H1 (cell line): ENCODE measurements at regions not wholly inside any gene's neighbourhood (a gene's known extent, or its start where the extent isn't known, plus 50 kb on each side); places are given as distances from the start of the nearest gene placed in this dataset.

Experiments used
- CTCF ChIA-PET: fragments of 300-600 bp; sonication (Branson Sonifier 250); formaldehyde crosslinking; loops from one replicate; lab custom pipeline; 2021; ENCODE audit not compliant: partially characterized antibody; lab: Charles Lee
- POLR2A ChIA-PET: fragments of 300-600 bp; sonication (Branson Sonifier 250); formaldehyde crosslinking; loops from one replicate; lab custom pipeline; 2021; ENCODE audit warnings: inconsistent platforms; ENCODE audit not compliant: partially characterized antibody; lab: Charles Lee
- DNase-seq, 2 experiments: peaks; one replicate each; pipeline versions ENCODE4 v3.0.0 to v3.0.0-alpha.2; 2010 to 2022; ENCODE audit warnings: low spot score in 2 of 2, low read depth in 1 of 2, mixed read lengths in 1 of 2
- FAIRE-seq: peaks from 2 replicates; lab custom pipeline; 2011; peaks lifted over from hg19 to GRCh38; lab: Jason Lieb, UNC
- H2AFZ ChIP-seq: 2 replicates; pipeline ENCODE4 v1.8.1; 2012; ENCODE audit warnings: low read length, inconsistent platforms
- H2AK5ac ChIP-seq: 2 replicates; pipeline ENCODE4 v1.6.1; 2013; ENCODE audit warnings: low read depth, low read length
- H2BK120ac ChIP-seq: replicated peaks from 2 replicates; pipeline ENCODE3; 2013; ENCODE audit warnings: low read depth, low read length, inconsistent platforms
- H2BK12ac ChIP-seq: 2 replicates; pipeline ENCODE4 v1.6.1; 2013; ENCODE audit warnings: low read depth, low read length
- H2BK15ac ChIP-seq: 2 replicates; pipeline ENCODE4 v1.6.1; 2013; ENCODE audit warnings: low read length
- H2BK20ac ChIP-seq: 2 replicates; pipeline ENCODE4 v1.6.1; 2013; ENCODE audit warnings: low read length
- H2BK5ac ChIP-seq: 2 replicates; pipeline ENCODE4 v1.6.1; 2013; ENCODE audit warnings: low read depth, low read length
- H3K14ac ChIP-seq: 2 replicates; pipeline ENCODE4 v1.6.1; 2013; ENCODE audit warnings: inconsistent platforms; ENCODE audit not compliant: insufficient read length
- H3K18ac ChIP-seq: 2 replicates; pipeline ENCODE4 v1.6.1; 2013; ENCODE audit warnings: low read length; ENCODE audit errors: extremely low read depth
- H3K23ac ChIP-seq: 2 replicates; pipeline ENCODE4 v1.6.1; 2013; ENCODE audit warnings: inconsistent platforms; ENCODE audit not compliant: insufficient read length
- H3K23me2 ChIP-seq: 2 replicates; pipeline ENCODE4 v1.6.1; 2013; ENCODE audit warnings: low read depth, low read length
- H3K27ac ChIP-seq: 2 replicates; pipeline ENCODE4 v1.6.1; 2011; ENCODE audit warnings: low read depth, low read length, inconsistent platforms
- H3K27me3 ChIP-seq, 4 experiments: replicated peaks in 1 of 4; 1 replicate in 1 of 4; 2 replicates in 3 of 4; pipeline versions ENCODE4 v1.6.1 to v1.8.1; 2011 to 2013; ENCODE audit warnings: low read length in 3 of 4, mild to moderate bottlenecking in 3 of 4, inconsistent platforms in 2 of 4, mixed read lengths in 2 of 4, moderate library complexity in 1 of 4; ENCODE audit not compliant: control insufficient read depth in 3 of 4, insufficient read depth in 3 of 4; ENCODE audit errors: extremely low read depth in 1 of 4
- H3K36me3 ChIP-seq, 4 experiments: 2 replicates each; pipeline versions ENCODE4 v1.6.1 to v1.8.1; 2011 to 2013; ENCODE audit warnings: mild to moderate bottlenecking in 4 of 4, low read length in 3 of 4, moderate library complexity in 2 of 4, control low read depth in 1 of 4, inconsistent platforms in 1 of 4; ENCODE audit not compliant: insufficient read depth in 4 of 4, control insufficient read depth in 2 of 4
- H3K4ac ChIP-seq: replicated peaks from 2 replicates; pipeline ENCODE3; 2013; ENCODE audit warnings: low read length, low read depth, mixed read lengths, inconsistent platforms; ENCODE audit not compliant: insufficient read length
- H3K4me1 ChIP-seq, 4 experiments: replicated peaks in 1 of 4; 1 replicate in 1 of 4; 2 replicates in 3 of 4; pipeline versions ENCODE4 v1.6.1 to v1.8.1; 2011 to 2013; ENCODE audit warnings: low read length in 3 of 4, inconsistent platforms in 2 of 4, mixed read lengths in 1 of 4; ENCODE audit not compliant: insufficient read depth in 4 of 4, control insufficient read depth in 3 of 4
- H3K4me2 ChIP-seq, 2 experiments: 2 replicates each; pipeline versions ENCODE4 v1.6.1 to v1.8.1; 2011 to 2013; ENCODE audit warnings: low read depth in 2 of 2, low read length in 2 of 2, control low read depth in 1 of 2, inconsistent platforms in 1 of 2, mild to moderate bottlenecking in 1 of 2; ENCODE audit not compliant: insufficient read depth in 1 of 2
- H3K4me3 ChIP-seq, 4 experiments: fragments of 200-600, 300-600 bp in 1 of 4; sonication (generic), shearing (Covaris generic), sonication (Bioruptor Twin) in 1 of 4; 2 replicates each; pipeline versions ENCODE4 v1.5.1 to v1.8.1; 2011 to 2016; ENCODE audit warnings: low read length in 4 of 4, low read depth in 3 of 4, control low read depth in 2 of 4, inconsistent platforms in 2 of 4, mild to moderate bottlenecking in 2 of 4, mixed read lengths in 1 of 4, moderate library complexity in 1 of 4; ENCODE audit not compliant: insufficient read depth in 2 of 4; ENCODE audit errors: extremely low read depth in 1 of 4
- H3K56ac ChIP-seq: replicated peaks from 2 replicates; pipeline ENCODE3; 2013; ENCODE audit warnings: low read depth, mild to moderate bottlenecking, mixed read lengths, low read length, inconsistent platforms; ENCODE audit not compliant: insufficient read length
- H3K79me1 ChIP-seq: 2 replicates; pipeline ENCODE4 v1.6.1; 2013; ENCODE audit warnings: low read depth, low read length, control low read depth
- H3K79me2 ChIP-seq, 2 experiments: 2 replicates each; pipeline versions ENCODE4 v1.6.1 to v1.8.1; 2012 to 2013; ENCODE audit warnings: low read length in 2 of 2, mild to moderate bottlenecking in 2 of 2, inconsistent platforms in 1 of 2; ENCODE audit not compliant: insufficient read depth in 2 of 2, control insufficient read depth in 1 of 2
- H3K9ac ChIP-seq, 4 experiments: replicated peaks in 1 of 4; 1 replicate in 1 of 4; 2 replicates in 3 of 4; pipeline versions ENCODE4 v1.6.1 to v1.8.1; 2011 to 2013; ENCODE audit warnings: low read depth in 3 of 4, low read length in 3 of 4, control low read depth in 2 of 4, mild to moderate bottlenecking in 2 of 4, moderate library complexity in 2 of 4, inconsistent platforms in 1 of 4; ENCODE audit errors: extremely low read depth in 1 of 4
- H3K9me3 ChIP-seq, 2 experiments: 2 replicates each; pipeline versions ENCODE4 v1.6.1 to v1.8.1; 2012 to 2013; ENCODE audit warnings: mild to moderate bottlenecking in 2 of 2, moderate library complexity in 2 of 2, control low read depth in 1 of 2, inconsistent platforms in 1 of 2, low read depth in 1 of 2, low read length in 1 of 2, mixed read lengths in 1 of 2; ENCODE audit not compliant: insufficient read depth in 2 of 2
- H4K20me1 ChIP-seq, 2 experiments: replicated peaks in 1 of 2; 2 replicates each; pipeline versions ENCODE3 to v1.8.1; 2011 to 2013; ENCODE audit warnings: inconsistent platforms in 2 of 2, low read length in 2 of 2, mild to moderate bottlenecking in 1 of 2; ENCODE audit not compliant: insufficient read depth in 2 of 2, control insufficient read depth in 1 of 2
- H4K5ac ChIP-seq: 2 replicates; pipeline ENCODE4 v1.6.1; 2013; ENCODE audit warnings: low read length, low read depth, mixed read lengths, inconsistent platforms; ENCODE audit not compliant: insufficient read length
- H4K8ac ChIP-seq: 2 replicates; pipeline ENCODE4 v1.8.0; 2013; ENCODE audit warnings: mild to moderate bottlenecking, moderate library complexity, low read length, inconsistent platforms; ENCODE audit not compliant: insufficient read depth; ENCODE audit errors: extremely low read depth
- H4K91ac ChIP-seq: replicated peaks from 2 replicates; pipeline ENCODE3; 2013; ENCODE audit warnings: low read length, mixed read lengths, inconsistent platforms; ENCODE audit not compliant: insufficient read length
- CHD7 ChIP-seq: fragments of 300-600 bp; sonication (generic); IDR thresholded peaks from 2 replicates; pipeline ENCODE4 v1.7.1; 2012; ENCODE audit warnings: low read length, moderate library complexity, mild to moderate bottlenecking, inconsistent platforms; ENCODE audit not compliant: insufficient replicate concordance

- no peak overlapping the region for H3K4me2 ChIP-seq
- no peaks in the 10 kb centered on the region for H3K27me3 ChIP-seq
- H4K8ac ChIP-seq: no peak overlapping the region
- ChIA-PET CTCF (no interaction called here), POLR2A (no interaction called here)
- no peak overlapping the region for H2BK120ac ChIP-seq
- H2AK5ac ChIP-seq: no peak overlapping the region
- H3K18ac ChIP-seq: no peak overlapping the region
- H3K23ac ChIP-seq: no peak overlapping the region
- H3K4me3 ChIP-seq: no peak overlapping the region
- H2AFZ ChIP-seq: no peak overlapping the region
- no peak for FAIRE-seq
- H3K79me2 ChIP-seq: no peaks in the 10 kb centered on the region
- H3K9ac ChIP-seq: no peak overlapping the region
- no peak overlapping the region for H3K56ac ChIP-seq
- H3K79me1 ChIP-seq: no peaks in the 10 kb centered on the region
- no peak overlapping the region for H2BK12ac ChIP-seq
- no peak overlapping the region for H2BK15ac ChIP-seq
- no peaks in the 10 kb centered on the region for H4K20me1 ChIP-seq
- no peak overlapping the region for H3K14ac ChIP-seq
- no peak overlapping the region for H2BK20ac ChIP-seq
- no peaks in the 10 kb centered on the region for H3K4me1 ChIP-seq
- H4K5ac ChIP-seq: no peak overlapping the region
- no peaks in the 10 kb centered on the region for H3K9me3 ChIP-seq
- no peak overlapping the region for H3K27ac ChIP-seq
- H4K91ac ChIP-seq: no peak overlapping the region
- no peaks in the 10 kb centered on the region for H3K23me2 ChIP-seq
- no peak for DNase-seq
- H3K36me3 ChIP-seq: no peaks in the 10 kb centered on the region
- H2BK5ac ChIP-seq: no peak overlapping the region
- H3K4ac ChIP-seq: no peak overlapping the region
- no peak for TF ChIP-seq CHD7
Observed at GRCh38 chr11:106197438-106197837, 120.0 kb downstream of the AASDHPPT start.
